GM18519 (cell line): ENCODE measurements at regions not wholly inside any gene's neighbourhood (a gene's known extent, or its start where the extent isn't known, plus 50 kb on each side); places are given as distances from the start of the nearest gene placed in this dataset.
A peak's percentile ranks its signal among the peaks of the same experiment; 100 is the strongest.
"Not testable (repeated sequence)": the region's sequence is repeated elsewhere in the genome, so short reads cannot be mapped to it uniquely, and the experiment has no call there.

ENCODE experiments used
- ATAC-seq: cut with Tn5 transposase; IDR thresholded peaks from one replicate; pipeline ENCODE4 v1.9.1; 2021; ENCODE audit warnings: mild to moderate bottlenecking, moderate library complexity; ENCODE audit not compliant: unreplicated experiment, low FRiP score

DNA sequence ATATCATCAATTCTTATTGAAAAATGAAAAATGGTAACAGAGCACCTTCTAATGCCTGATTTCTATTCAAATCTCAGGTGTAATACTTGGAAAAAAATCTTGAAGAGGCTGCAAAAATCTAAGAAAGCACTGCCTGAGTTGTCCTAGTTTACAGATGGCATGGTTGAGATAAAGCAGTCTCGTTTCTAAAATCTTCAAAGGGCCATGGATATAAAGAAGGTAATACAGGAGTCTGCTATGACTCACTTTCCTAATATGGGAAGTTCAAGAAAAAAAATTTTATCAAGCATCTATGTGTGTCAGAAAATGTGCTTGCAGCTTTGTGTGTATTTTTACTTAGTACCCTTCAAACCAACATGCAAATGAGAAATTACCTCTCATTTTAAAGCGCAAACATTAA, 163.3 kb downstream of the DMAC1 start:
- no peak for ATAC-seq

GRCh38 chr9:7626571-7627029, 173.0 kb downstream of the DMAC1 start:
- not testable (repeated sequence) for ATAC-seq

DNA sequence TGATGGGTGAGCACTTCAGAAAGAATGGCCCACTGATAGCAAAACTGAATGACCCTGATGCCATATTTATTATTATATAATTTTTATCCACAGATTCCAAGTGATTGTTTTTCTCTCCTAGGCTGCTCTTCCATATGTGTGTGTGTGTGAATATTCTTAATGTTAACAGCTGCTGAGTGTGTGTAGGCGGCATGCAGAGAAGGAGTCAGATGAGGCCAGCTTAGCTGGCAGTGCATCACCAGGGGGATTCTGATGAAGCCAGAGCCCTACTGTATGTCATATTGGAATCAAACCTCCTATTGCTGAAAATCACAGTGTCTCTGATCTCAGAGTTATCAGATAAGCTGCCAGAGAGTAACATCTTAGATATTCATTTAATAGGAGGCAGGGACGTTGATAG, 177.1 kb downstream of the DMAC1 start:
- no peak for ATAC-seq

GRCh38 chr9:7615344-7615743, 184.2 kb downstream of the DMAC1 start:
- ATAC-seq, result no peak

DNA sequence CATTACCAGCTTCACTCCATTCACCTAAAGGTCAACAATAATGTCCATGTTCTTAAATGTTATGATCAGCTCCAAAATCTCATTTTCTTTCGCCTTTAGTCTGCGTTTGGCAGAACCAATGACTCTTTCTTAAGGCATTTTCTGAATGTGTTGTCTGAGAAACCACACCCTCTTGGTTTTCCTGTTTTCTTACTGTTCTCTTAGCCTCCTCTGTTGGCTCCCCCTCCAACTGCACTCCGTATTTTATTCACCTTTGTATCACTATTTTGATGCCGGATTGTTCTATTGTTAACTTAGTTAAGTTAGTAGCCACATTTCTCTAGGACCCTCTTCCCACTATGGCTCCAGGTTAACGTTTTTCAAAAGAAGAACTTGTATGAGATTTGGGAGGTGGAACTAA, 185.6 kb downstream of the DMAC1 start:
- ATAC-seq, result no peak

- no peak for ATAC-seq
Measured at GRCh38 chr9:7608261-7608660, 191.3 kb downstream of the DMAC1 start.

DNA sequence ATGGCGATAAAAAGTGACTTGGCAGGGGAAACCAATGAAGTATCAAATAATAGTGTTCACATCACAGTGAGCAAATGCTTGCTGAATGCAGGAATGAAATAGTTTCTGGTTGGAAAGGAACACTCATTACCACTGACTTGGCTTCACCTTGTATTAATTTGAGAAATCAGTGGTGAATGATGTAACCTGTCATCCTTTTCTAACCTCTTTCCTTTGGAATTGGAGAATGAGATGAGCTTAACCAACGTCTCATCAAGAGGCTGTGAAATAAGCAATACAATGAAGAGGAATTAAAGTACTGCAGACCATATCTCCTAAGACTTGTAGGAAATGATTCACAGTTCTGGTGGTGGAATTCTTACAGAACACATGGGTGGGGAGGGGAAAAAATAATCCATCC, 192.2 kb downstream of the DMAC1 start:
- no peak for ATAC-seq

DNA sequence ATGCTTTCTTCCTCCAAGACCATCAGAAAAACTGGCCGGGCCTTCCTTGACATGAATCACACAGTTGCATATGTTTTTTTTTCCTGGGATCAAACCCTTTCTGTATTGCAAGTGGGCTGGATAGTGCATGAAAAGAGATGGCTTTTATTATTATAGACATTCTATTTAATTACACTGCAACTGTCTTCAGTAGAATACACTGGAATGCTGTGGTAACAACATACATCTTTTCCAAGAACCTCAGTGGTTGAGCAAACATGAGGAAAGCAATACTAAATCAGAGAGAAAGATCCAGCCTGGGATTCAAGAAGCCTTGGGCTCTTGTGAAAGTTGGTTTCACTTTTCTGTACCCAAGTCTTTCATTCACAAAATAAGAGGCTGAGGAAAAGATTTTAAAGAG, 193.0 kb downstream of the DMAC1 start:
- no peak for ATAC-seq

GRCh38 chr9:7601739-7602138, 197.8 kb downstream of the DMAC1 start:
- no peak for ATAC-seq

GRCh38 chr9:7597716-7598115, 201.9 kb downstream of the DMAC1 start:
- no peak for ATAC-seq

GRCh38 chr9:7592321-7593316, 207.0 kb downstream of the DMAC1 start:
- no peak for ATAC-seq

DNA sequence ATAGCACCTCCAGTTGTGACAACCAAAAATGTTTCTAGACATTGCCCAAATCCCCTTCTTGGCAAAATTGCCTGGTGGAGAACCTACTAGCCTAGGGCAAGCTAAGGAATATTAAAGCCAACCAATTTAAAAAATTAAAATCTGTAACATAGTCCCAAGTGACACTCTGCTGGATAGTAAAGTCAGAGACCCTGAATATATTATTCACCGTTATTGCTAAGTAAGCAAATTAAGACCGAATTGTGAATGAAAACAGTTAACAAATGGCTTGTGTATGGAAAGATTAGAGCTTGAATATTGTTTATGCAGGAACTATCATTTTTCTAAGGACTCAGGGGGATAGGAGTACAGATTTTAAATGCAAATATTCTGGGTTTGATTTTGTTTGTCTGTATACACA, 208.1 kb downstream of the DMAC1 start:
- ATAC-seq, result no peak

DNA sequence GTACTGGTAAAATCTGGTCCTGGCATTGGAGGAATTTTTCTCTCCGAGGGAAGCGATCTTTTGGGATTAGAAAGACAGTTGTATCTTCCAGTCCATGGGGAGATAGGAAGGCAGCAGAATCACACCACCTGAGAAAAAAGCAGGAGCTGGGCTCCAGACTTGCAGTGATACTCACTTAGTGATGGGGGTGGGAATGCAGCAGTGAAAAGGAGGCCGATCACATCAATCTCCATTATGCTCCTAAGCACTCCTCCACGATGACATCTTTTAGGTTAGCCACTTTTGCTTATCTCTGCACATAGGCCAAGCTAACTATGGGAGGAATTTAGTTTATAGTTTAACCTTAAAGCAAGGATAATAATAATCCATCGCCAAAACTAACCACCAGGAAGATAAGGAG, 219.0 kb downstream of the DMAC1 start:
- no peak for ATAC-seq

- ATAC-seq, result no peak
Measured at GRCh38 chr9:7579351-7579750, 220.2 kb downstream of the DMAC1 start.

DNA sequence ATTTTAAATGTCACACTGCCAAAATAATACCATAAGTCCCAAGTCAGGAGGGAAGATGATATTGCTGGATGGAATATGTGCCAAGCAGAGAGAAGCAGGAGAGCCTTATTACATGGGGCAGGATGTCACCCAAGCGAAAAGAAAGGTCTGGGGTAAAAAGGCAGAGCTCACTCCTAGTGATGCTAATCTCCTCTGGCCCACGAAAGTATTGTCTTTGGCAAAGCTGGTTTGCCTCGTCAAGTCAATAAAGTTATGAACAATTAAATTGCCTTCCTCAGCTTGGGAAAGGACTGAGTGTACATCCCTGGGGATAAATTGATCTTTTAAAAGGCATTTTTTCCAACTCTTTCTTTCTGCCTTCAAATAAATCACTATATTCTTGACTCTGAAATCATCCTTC, 220.6 kb downstream of the DMAC1 start:
- no peak for ATAC-seq

- peak; percentile 92 for ATAC-seq
Measured at GRCh38 chr9:7570107-7570720, 229.4 kb downstream of the DMAC1 start.

GRCh38 chr9:7567687-7568086, 231.9 kb downstream of the DMAC1 start:
- ATAC-seq, result no peak

DNA sequence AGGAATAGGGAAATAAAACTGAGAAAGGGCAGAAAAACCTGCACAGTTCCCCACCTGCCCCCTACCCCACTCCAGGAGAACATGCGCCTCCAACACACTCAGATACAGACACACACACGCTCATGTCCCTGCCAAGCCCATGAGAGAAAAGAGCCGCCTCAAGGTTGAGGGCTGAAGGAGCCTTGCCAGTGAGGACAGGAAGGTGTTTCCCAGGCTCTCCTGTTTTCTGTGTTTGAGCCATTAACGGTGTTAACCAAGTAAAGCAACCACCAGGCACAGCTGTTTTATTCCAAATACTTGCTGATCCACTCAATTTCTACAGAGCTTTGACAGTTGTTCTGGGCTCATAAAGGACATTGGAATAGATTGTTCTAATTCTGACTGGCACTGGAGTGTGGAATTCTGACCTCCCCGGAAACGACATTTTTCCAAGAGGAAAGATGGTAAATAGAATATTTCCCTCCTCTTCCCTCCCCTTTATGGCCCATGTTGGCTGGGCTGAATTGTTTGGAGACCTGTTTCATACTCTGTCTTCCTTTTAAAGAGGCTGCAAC, 238.0 kb downstream of the DMAC1 start:
- no peak for ATAC-seq

DNA sequence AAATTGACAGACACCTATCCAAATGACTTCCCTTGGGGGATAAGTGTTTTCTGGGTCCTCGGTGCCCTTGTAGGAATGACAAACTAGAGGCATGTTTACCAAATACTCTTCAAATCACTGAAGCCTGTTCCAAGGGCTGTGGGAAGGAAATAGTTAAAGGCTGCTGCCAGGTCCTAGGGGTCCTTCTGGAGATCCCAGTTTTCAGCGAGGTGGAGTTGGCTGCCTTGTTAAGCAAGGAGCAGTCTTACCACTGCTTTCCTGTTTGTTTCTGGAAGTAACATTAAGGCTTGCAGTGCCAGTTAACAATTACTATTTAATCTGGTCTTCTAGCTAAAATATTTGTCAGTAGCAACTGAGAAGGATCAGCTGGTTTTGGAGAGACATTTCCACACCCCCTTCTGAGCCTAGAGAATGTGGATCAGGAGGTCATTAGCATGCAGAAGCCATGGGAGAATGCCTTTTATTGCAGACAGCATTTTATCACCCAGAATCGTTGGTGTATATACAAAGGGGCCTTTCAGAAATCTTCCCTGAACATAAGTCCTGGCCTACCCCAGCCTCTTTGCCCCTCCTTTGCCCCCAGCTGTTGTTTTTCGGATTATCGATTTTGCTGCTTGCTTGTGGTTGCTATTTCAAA, 238.8 kb downstream of the DMAC1 start:
- no peak for ATAC-seq

GRCh38 chr9:7554699-7555098, 244.9 kb downstream of the DMAC1 start:
- no peak for ATAC-seq

- ATAC-seq, result not testable (repeated sequence)
Measured at GRCh38 chr9:7552706-7553105, 246.9 kb downstream of the DMAC1 start.
